Dermis microvascular lymphatic vessel endothelial cell (primary cell): ENCODE measurements at regions not wholly inside any gene's neighbourhood (a gene's known extent, or its start where the extent isn't known, plus 50 kb on each side); places are given as distances from the start of the nearest gene placed in this dataset.

ENCODE experiments used
- DNase-seq, 2 donors: peaks; one replicate each; pipeline versions ENCODE4 v3.0.0 to v3.0.0-alpha.2; 2010; ENCODE audit warnings: low read depth in 2 of 2

DNA sequence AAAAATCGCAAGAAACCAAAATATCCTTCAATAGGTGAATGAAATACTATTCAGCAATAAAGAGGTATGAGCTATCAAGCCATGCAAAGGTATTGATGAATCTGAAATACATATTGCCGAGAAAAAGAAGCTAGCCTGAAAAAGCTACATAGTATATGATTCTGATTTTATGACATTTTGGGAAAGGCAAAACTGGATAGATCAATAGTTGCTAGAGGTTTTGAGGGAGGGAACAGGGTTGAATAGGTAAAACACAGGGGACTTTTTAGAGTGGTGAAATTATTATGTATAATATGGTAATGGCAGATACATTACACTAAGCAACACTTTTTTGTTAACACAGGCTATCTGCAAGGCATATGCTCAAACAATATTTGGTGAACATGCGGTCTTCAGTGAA lies 327.6 kb upstream of the ADAMTSL1 start:
- no peak for DNase-seq

DNA sequence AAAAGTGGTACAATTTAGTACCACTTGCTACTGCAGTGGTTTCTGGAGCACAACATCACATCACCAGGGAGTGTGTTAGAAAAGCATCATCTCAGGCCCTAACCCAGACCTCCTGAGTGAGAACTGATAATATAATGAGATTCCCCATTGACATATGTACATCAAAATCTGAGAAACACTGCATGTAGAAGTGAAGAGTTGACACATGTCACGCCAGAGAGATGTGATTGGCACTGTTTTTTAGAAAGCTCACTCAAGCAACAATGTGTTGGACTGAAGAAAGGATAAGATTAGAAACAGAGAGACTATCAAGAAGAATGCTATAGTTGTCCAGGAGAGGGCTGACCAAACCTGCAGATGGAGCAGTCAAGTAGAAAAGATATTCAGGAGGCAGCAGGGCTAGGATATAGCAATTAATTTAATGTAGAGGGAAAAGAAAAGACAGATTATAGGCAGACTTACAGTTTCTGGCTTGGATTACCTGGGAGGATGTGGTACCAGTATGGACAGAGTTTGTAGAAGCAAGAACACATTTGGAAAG lies 324.4 kb upstream of the ADAMTSL1 start:
- peak in 1 of 2 donors; percentile 5 for DNase-seq

DNA sequence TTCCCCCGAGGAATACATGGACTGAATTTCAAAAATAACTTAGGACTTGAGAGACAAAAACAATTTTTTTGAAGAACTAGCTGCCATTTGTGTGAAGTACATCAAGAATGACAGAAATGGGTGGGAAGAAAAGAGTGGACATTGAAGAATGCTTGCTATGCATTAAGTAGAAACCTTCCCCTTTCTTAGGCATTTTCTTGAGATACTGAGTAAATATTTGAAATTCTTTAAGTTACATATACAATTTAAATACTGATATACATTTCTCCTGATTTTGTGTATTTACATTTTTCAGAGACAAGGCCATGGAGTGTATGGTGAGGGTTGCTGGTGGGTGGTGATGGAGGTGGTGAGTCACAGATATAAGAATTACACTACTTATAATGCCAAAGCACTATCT lies 319.3 kb upstream of the ADAMTSL1 start:
- no peak for DNase-seq

DNA sequence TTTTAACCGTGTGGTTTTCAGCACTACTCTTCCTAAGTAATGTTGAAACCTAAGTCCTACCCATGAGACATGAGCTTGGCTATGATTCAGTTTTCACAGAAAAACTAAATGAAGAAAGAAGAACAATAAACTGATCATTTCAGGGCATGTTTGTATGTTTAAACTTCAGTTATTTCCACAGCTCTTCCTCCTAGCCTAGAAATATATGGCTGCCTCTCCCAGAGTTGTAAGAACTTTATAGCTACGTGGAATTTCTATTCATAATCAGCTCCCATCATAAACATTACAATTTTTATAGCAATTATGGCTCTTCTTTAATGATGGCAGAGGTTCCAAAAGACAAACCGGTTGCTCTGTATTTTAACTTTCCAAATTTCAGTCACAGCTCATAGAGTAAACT lies 314.7 kb upstream of the ADAMTSL1 start:
- DNase-seq = no peak

DNA sequence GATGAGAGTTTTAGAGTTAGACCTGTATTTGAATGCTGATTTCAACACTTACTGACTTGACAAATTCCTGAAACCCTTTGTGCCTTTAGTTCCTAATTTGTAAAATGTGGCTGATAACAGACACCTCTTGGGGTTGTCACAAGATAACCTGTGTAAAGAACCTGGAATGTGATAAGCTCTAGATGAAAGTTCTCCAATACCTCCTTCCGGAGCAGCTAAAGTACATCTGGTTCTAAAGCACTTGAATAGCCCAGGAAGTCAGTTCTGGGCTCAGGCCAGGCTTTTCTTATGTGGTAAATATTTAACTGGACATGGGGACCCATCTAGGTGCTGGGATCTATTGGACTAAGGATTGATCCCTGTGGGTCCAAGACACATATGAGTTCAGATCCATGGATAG lies 310.8 kb upstream of the ADAMTSL1 start:
- no peak for DNase-seq

DNA sequence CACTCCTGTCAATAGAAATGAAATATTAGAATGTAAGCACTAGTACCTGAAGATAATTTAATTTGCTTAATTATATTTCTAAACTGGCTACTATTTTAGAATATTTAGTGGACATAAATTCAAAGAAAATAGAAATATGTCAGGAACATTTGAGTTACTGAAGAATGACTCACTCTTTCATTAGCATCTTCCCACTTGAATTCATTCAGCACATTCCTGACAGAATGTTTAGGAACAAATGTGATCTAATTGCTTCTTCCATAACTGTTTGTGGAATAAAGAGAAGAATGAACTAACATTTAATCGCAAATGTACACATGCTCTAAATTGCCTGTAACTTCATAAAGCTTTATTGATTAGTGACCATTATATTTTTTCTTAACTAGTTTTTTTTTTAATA lies 306.2 kb upstream of the ADAMTSL1 start:
- no peak for DNase-seq

DNA sequence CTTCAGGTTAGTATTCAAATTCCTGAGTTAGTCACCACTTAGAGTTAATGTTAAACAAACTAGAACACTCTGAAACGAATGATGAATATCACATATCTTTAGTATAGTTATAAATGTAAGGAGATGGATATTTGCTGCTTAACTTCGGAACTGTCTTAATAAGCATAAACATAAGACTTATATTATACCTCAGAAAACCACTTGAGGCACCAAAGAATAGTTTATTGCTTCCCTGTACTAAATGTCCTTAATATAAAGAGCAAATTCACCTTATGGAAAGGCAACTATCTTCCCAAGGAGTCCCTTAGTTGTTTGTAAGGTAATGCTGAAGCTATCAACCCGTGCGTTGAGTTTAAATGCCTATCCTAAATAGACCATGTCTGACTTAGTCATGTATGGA lies 300.0 kb upstream of the ADAMTSL1 start:
- DNase-seq = no peak

DNA sequence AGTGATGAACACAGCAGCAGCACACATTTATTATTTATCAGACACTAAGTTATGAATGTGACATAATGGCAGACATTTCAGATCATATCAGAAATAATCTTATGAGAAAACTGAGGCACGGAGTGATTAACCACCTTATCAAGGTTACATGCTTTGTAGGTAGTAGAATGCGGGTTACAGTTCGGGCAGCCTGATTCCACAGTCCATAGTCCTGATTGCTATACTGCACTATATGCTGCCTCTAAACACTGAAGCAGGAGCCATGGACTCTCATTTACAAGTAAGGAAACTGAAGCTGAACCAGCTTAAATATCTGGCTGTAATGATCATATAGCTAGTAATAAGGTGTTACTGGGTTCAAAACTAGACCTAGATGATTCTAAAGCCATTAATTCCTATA lies 291.3 kb upstream of the ADAMTSL1 start:
- DNase-seq = no peak

DNA sequence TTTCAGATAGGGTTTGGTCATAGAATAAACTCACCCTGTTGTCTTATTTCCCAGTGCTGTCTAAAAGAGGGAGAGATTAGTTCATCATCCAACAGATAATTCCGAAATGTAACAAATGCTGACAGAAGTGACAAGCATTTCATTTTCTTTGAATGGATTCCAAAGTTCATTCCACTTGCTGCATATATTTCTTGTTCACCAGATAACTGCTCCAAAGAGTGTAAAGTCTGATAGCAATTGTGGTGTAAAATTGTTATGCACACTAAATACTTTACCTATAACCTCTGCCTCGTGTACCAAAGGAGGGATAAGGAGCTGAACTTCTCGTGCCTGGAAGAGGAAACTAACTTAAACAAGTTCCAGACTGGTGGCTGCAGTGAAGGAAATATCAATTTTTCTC lies 290.0 kb upstream of the ADAMTSL1 start:
- DNase-seq = no peak

DNA sequence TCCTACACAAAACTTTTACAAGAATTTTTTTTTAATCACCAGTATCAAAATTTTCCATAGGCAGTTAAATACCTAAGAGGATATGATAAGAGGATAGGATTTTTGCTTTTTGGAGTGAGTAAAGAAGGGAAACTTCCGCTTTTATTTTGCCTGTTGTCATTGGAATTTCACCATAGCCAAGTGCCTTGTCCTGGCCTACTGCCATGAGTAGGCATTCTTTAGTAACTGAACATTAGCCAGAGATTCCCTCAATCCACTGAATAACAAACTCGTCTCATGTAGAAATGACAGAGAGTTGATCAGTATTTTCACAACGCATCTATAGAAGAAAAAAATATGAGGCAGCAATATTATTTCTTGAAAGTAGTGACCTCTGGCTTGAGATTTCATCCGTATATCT lies 289.6 kb upstream of the ADAMTSL1 start:
- no peak for DNase-seq

DNA sequence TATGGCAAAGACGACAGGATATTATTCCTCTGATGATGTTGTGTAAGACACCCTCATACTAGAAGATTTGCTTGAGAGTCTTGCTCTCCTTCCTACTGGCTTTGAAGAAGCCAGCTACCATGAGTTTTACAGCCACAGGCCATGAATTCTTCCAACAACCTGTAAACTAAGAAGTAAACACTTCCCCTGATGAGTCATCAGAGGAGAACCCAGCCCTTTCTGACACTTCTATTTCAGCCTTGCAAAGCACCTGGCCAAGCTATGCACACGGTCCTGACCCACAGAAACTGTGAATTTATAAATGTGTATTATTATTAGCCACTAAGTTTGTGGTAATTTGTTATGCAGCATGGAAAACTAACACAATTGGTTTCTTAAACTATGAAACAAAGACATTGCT lies 288.8 kb upstream of the ADAMTSL1 start:
- DNase-seq = no peak

DNA sequence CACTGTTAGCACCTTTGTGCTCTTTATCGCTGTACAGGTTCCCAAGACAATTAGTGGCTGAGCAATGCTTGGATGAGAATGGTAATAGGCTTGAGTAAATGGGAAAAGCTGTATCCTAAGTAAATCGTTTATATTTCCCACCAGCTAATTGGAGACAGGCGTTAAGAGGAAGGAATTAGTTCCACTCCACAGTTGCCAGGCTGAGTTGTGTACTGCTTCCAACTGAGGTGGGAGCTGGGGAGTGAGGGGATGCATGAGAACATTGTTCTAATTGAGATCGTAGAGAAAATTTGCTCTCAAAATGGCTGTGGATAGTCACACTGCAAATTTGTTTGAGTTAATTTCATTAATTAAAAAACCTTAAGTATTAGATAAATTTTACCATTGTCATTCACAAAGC lies 285.0 kb upstream of the ADAMTSL1 start:
- no peak for DNase-seq

DNA sequence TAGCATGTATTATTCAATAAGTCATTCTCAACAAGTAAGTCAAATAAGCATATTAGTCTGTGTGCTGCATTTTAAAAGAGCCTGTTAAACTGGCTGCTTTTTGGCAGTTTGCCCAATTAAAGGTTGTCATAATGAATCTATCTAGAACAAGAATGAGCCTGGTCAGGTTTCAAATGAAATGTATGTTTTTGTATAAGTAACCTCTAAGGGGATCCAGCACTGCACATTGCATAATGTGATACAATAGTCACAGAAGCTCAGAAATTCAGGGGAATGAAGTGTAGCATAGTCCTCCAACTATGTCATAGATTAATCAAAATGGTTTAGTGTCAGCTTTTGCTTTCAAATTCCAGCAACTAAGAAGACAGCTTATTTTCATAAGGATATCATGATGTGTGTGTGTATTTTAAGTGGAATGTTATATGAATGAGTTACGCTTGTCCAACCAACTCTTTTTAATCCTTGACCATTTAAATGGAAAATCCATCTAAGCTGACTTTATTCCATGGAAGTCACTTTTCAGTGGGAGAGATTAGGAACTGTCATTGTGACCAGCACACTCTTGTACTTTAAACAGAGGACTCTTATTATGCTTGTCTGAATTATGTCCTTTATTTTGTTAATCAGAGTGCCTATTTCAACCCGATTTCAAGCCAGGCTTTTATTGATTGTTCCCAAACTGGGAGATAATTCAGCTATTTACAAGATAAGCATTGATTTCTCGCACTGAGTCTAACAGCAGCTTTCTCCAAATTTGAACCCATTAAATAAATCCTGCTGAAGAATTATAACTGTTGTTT lies 283.9 kb upstream of the ADAMTSL1 start:
- no peak for DNase-seq

DNA sequence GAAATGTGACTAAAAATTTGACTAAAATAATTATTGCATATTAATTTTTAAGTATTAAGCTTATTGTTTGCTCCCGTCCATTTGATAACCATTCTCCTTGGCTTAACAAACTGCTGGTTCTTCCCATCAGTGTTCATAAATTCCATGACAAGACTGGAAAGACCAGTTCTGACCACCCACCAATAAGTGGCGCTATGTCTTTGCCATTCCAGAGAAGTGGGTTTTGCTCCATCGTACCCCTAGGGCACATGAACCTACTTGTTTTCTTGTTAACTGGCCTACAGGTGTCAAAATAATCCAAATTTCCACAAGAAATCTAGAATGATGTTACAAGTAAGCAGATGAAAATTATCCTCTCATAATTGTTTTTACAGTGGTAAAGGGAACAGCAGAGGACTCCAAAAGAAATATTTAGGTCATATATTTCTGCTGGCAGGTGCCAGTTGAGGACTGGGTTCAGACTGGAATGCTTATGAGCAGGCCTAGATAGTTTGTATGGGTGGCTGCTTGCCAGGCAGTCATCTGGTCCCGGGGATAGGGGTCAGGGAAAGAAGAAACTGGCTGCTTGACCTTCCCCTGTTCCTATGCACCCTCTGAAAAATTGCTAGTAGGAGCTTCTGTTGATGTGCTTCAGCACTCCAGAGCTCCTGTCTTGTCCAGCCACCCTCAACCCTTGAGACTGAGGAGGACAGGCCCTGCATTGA lies 283.1 kb upstream of the ADAMTSL1 start:
- no peak for DNase-seq

DNA sequence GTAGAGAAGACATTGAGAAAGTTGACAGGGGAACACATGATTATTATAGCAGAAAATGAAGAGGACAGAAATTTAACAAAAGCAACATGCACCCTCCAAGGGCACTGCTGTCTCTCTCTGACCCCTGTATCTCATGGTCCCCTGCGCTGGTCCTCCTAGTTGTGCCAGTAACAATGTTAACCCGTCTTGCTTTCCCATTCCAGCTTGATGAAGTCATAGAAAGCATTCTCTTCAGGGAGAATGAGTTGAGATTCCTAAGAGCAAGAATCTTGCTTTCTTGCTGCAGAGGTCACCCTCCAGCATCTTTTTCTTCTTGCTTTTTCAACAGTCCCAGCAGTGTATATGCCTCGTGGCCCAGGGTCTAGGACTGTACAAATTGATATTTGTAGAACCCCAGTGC lies 279.6 kb upstream of the ADAMTSL1 start:
- no peak for DNase-seq

DNA sequence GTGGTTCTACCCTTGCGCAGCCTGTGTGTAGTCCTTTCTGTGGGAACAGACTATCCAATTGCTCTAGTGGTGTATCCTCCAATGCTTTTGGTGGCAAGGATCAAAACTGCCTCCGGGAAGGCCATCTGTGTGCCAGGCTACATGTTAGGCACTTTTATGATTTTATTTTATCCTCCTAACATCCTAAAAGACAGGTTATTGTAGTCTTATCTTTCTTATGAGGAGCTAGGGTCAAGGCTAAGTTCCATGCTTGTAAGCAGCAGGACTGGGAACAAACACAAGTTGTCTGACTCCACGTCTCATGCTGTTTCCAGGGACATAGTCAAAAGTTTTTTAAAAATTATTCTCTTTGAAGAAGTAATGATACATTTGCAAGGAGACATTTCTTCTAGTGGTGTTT lies 278.7 kb upstream of the ADAMTSL1 start:
- no peak for DNase-seq

DNA sequence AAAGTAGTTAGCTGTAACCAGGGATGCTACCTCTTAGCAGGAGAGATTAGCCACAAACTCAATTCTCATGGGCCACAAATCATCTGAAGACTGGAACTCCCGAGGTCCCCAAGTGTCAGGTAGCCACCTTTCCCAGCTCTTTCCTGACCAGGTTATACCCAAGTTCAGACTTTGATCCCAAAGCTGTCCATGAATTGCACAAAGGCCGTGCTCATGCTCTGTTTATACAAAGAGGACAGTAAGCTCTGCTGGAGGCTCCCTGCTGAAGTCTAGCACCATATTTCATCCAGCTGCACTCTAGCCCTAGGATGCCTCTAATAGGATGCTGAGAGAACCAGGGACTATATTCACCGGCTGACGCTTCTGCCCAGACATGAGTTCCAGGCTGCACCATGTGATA lies 271.0 kb upstream of the ADAMTSL1 start:
- no peak for DNase-seq

DNA sequence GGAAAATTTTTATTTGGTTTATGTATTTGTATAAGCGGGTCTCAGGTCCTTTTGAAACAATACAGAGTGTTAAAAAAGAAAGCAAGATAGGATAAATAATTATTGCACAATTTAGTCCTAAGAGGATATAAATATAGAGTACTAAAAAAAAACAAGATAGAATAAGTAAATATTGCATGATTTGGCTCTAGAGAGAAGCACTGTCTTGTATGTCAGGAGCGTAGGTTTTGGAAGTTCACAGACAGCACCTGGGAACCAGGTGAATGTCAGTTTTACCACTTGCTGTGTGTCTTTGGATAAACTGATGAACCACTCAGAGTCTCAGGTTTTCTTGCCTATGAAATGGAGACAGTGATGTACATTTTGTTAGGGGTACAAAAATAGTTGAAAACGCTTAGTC lies 266.2 kb upstream of the ADAMTSL1 start:
- DNase-seq = no peak

DNA sequence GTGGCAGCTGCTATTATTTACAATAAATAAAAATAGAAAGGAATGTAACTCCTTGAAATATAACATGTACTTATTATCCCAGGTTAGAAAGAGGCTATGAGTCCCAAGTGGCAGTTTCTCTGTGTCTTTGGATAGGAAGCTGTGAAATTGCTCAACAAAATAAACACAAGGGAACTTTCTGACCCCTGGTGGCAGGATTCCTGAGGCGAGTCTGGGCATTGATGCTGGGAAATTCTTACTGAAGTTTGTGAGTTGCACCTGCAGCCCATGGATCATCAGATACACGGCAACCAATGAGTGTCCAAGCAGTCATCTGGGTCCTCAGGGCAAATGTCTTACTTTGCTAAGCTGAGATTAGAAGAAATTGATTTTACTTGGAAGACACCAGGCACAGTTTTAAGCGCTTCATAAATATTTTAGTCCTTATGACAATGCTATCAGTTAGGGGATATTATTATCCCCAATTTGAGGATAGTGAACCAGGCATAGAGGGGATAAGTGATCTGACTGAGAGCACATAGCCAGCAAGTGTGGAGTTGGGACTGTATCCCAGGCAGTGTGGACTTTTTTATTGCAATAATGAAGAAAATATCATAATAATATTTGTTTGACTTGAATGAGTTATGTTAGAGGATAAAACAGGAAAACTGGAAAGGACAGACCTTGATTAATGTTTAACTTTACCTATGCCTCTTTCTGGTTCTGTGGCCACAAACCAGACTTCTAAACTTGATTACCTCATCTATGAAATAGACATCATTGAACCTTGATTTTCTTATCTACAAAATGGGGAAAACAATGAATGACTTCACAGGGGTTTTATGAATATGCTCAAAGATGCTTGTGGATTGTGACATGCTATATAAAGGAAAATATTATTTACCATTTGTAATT lies 265.5 kb upstream of the ADAMTSL1 start:
- peak; percentile 7 to 42 for DNase-seq

DNA sequence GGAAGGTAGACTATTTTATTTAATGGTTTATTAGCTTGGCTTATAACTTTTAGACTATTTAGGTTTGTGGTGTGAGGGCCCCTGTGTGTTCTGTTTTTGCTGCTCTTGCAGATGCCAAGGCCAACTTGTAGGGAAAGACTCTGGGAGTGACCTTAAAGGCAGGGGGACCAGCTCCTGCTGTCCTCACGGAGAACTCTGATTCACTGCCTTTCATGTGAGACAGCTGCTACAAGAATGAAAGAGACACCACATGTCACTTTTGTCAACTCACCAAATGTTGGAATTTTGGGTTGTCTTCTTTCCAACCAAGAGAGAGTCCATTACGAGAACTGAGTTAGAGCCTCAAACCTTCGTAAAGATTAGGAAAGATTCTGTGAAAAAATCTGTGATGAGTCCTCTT lies 258.3 kb upstream of the ADAMTSL1 start:
- no peak for DNase-seq

DNA sequence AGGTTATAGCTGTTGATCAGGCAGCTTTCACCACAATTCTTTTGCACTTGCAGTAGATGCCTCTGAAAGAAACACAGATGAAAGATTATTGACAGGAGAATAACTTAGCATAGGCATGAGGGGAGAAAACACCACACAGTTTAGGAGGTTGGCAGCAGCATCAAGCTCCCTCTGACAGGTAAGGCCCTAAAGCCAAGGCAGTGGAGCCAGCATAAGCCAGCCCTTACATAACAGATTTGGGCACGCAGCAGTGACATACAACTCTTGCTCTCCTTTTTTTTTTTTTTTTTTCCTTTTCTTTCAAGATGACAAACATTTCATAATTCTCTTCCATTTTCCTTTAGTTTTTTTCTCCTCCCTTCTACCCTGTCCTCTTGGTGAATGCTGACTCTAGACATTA lies 257.6 kb upstream of the ADAMTSL1 start:
- DNase-seq = no peak

DNA sequence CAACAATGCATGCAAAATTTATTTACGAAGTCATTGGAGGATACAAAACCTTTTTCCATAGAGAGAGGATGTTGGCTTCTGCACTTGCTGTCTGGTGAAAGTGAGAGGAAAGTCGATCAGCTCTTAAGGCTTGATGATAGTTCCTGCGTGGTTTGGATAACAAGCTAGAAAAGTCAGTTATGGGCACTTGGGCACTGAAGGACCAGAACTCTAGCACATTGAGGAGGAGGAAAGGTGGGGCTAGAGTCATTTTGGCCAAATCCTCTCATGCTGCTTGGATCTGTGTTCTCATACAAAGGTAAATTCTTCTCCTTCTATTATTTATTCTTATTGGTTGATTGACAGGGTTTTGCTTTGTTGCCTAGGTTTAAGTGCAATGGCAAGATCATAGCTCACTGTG lies 245.9 kb upstream of the ADAMTSL1 start:
- no peak for DNase-seq
